Lower leg skin (tissue), 3 donors: ENCODE measurements at regions not wholly inside any gene's neighbourhood (a gene's known extent, or its start where the extent isn't known, plus 50 kb on each side); places are given as distances from the start of the nearest gene placed in this dataset.

Experiments
- POLR2A ChIP-seq, 2 donors: fragments of 450-650 bp; IDR thresholded peaks; one replicate each; pipeline ENCODE4 v1.6.1; 2016 to 2017; ENCODE audit warnings: antibody characterized with exemption in 2 of 2, mild to moderate bottlenecking in 1 of 2, moderate library complexity in 1 of 2
- TF ChIP-seq, protein P1 (sequence below), 3 donors: fragments of 450-650 bp; IDR thresholded peaks; one replicate each; pipeline ENCODE4 v1.5.1; 2016; ENCODE audit warnings: antibody characterized with exemption in 3 of 3, mild to moderate bottlenecking in 3 of 3, moderate library complexity in 2 of 3

DNA sequence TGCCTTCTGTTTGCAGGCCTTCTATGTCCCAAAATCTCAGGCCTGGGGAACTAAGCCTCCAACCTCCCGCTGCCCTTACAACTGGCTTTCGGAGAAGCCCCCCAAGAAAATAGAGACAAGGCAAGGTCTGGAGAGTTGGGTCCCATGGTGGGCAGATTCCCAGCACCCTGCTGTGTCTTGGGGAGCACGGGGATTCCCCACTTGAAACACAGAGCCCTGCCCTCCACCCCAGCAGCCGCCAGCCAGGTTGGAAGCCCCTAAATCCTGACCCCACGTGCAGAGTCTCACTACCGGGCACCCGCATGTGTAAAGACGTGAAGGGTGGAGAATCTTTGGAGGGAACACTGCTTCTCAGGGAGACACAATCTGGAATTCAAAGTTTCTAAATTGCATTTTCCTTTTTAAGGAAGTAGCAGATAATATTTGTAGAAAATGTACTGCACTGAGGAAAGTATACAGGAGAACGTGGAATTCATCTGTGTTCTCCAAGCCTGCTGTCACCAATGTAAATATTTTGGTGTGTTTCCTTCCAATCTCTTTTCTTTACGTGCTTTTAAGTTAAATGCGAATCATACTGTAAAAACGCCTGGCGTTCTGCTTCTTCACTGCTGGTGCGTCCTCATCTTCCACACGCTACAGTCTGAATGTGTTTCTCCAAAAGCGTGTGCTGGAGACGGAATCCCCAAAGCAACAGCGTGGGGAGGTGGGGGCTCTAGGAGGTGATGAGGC lies 220.9 kb downstream of the BRD1 start:
- TF ChIP-seq, protein P1, sequence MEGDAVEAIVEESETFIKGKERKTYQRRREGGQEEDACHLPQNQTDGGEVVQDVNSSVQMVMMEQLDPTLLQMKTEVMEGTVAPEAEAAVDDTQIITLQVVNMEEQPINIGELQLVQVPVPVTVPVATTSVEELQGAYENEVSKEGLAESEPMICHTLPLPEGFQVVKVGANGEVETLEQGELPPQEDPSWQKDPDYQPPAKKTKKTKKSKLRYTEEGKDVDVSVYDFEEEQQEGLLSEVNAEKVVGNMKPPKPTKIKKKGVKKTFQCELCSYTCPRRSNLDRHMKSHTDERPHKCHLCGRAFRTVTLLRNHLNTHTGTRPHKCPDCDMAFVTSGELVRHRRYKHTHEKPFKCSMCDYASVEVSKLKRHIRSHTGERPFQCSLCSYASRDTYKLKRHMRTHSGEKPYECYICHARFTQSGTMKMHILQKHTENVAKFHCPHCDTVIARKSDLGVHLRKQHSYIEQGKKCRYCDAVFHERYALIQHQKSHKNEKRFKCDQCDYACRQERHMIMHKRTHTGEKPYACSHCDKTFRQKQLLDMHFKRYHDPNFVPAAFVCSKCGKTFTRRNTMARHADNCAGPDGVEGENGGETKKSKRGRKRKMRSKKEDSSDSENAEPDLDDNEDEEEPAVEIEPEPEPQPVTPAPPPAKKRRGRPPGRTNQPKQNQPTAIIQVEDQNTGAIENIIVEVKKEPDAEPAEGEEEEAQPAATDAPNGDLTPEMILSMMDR (IDR thresholded peaks at IDR 0.05), result no peak
- no peak for TF ChIP-seq POLR2A (IDR thresholded peaks at IDR 0.05)
